ENCODE measurements at regions not wholly inside any gene's neighbourhood (a gene's known extent, or its start where the extent isn't known, plus 50 kb on each side); places are given as distances from the start of the nearest gene placed in this dataset.
"Not testable (repeated sequence)": the region's sequence is repeated elsewhere in the genome, so short reads cannot be mapped to it uniquely, and the experiment has no call there.

GRCh38 chr15:22209086-22209485 lies 128.8 kb downstream of the OR4M2 start:
- H3K27ac ChIP-seq (ENCODE audit: low read depth, low read length); H3K4me3 ChIP-seq (ENCODE audit: low read depth, low read length); DNase-seq (ENCODE audit: low read depth, low spot score); H3K9me3 ChIP-seq (ENCODE audit: control insufficient read depth, insufficient read depth, low read length); CTCF ChIA-PET; H3K27me3 ChIP-seq (ENCODE audit: control insufficient read depth, insufficient read depth, low read length); POLR2A ChIA-PET: not testable (repeated sequence)

DNA sequence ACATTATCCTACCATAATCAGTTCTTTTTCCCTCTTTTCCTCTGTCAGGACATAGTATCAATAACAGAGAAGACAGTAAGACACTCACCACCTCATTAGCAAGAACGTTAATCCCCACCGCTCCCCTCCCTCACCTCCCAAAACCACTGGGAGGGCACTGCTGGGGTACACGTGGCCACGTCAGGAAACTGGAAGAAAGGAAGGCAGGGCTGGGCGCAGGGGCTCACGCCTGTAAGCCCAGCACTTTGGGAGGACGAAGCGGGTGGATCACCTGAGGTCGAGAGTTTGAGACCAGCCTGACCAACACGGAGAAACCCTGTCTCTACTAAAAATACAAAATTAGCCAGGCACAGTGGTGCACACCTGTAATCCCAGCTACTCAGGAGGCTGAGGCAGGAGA lies 142.3 kb downstream of the OR4M2 start:
- CTCF ChIA-PET, result not testable (repeated sequence)

DNA sequence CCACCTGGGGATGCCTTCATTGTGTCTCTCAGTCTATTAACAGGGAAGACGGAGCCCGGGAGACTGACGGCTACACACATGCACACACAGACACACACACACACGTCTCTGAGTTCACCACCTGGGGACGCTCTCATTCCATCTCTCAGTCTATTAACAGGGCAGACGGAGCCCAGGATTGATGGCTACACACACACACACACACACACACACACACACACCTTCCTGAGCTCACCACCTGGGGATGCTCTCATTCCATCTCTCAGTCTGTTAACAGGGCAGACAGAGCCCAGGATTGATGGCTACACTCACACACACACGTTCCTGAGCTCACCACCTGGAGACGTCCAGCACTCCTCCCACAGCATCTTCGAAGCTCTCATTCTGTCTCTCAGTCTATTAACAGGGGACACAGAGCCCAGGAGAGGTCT lies 143.9 kb downstream of the OR4M2 start:
- DNase-seq (ENCODE audit: low read depth, low spot score), result no peak
- ChIA-PET POLR2A (no interaction called here), CTCF (no interaction called here)
- no peak overlapping the region for H3K27ac ChIP-seq (ENCODE audit: low read depth, low read length)
- H3K27me3 ChIP-seq (ENCODE audit: control insufficient read depth, insufficient read depth, low read length), result no peaks in the 10 kb centered on the region
- peaks cover 77% of the 10 kb centered on the region for H3K9me3 ChIP-seq (ENCODE audit: control insufficient read depth, insufficient read depth, low read length)
- TF ChIP-seq, protein P1, sequence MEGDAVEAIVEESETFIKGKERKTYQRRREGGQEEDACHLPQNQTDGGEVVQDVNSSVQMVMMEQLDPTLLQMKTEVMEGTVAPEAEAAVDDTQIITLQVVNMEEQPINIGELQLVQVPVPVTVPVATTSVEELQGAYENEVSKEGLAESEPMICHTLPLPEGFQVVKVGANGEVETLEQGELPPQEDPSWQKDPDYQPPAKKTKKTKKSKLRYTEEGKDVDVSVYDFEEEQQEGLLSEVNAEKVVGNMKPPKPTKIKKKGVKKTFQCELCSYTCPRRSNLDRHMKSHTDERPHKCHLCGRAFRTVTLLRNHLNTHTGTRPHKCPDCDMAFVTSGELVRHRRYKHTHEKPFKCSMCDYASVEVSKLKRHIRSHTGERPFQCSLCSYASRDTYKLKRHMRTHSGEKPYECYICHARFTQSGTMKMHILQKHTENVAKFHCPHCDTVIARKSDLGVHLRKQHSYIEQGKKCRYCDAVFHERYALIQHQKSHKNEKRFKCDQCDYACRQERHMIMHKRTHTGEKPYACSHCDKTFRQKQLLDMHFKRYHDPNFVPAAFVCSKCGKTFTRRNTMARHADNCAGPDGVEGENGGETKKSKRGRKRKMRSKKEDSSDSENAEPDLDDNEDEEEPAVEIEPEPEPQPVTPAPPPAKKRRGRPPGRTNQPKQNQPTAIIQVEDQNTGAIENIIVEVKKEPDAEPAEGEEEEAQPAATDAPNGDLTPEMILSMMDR (IDR thresholded peaks at IDR 0.05; ENCODE audit: low read depth, low read length), result no peak
- no peak overlapping the region for H3K4me3 ChIP-seq (ENCODE audit: low read depth, low read length)

More for the DNA sequence above, 142.3 kb downstream of the OR4M2 start:
- DNase-seq (ENCODE audit: low read depth, low spot score); POLR2A ChIA-PET; H3K27ac ChIP-seq (ENCODE audit: low read depth, low read length); H3K4me3 ChIP-seq (ENCODE audit: low read depth, low read length); H3K27me3 ChIP-seq (ENCODE audit: control insufficient read depth, insufficient read depth, low read length): not testable (repeated sequence)
- peaks cover 61% of the 10 kb centered on the region for H3K9me3 ChIP-seq (ENCODE audit: control insufficient read depth, insufficient read depth, low read length)

DNA sequence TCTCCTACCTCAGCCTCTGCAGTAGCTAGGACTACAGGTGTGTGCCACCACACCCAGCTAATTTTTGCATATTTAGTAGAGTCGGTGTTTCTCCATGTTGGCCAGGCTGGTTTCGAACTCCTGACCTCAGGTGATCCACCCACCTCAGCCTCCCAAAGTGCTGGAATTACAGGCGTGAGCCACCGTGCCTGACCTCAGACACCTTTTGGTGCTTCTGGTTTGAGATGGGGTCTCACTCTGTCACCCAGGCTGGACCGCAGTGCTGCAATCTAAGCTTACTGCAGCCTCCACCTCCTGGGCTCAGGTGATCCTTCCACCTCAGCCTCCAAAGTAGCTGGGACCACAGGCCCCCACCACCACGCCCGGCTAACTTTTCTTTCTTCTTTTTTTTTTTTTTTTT lies 144.6 kb downstream of the OR4M2 start:
- H3K27me3 ChIP-seq (ENCODE audit: control insufficient read depth, insufficient read depth, low read length); CTCF ChIA-PET; DNase-seq (ENCODE audit: low read depth, low spot score); H3K4me3 ChIP-seq (ENCODE audit: low read depth, low read length); POLR2A ChIA-PET; H3K27ac ChIP-seq (ENCODE audit: low read depth, low read length): not testable (repeated sequence)
- peaks cover 84% of the 10 kb centered on the region for H3K9me3 ChIP-seq (ENCODE audit: control insufficient read depth, insufficient read depth, low read length)

DNA sequence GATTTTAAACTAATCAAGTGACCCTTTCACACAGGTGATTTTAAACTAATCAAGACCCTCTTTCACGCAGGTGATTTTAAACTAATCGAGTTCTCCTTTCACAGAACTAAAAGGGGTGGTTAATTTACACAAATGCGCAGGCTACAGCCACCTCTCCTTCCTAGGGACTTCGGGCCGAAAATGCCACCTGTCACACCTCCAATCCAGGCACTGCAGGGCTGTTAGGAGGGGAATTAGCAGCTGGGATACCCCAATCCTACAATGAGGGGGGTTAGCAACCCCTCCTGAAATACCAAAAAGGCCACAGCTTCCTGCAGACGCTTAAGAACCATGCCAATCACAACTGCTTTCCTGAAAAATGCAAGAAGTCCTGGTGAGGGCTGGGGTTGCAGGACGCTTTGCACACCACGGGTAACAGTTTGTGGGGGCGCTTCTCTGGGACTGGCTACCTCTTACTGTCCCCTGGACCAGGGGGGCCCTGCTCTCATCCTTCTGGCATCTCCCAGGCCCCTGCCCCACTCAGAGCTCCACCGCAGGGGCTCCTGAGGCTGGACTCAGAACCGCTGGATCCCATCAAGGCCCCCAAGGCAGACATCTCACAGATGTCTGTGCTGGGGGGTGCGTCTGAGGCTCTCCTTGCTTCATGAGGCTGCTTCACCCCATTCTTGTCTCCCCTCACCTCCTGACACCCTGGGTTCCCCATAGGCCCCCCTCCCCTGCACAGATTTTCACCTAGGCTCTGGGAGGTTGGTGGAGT lies 145.9 kb downstream of the OR4M2 start:
- TF ChIP-seq, protein P1 (IDR thresholded peaks at IDR 0.05; ENCODE audit: low read depth, low read length), result no peak
- Histone ChIP-seq H3K27ac (ENCODE audit: low read depth, low read length) (no peak overlapping the region), H3K9me3 (ENCODE audit: control insufficient read depth, insufficient read depth, low read length) (peaks cover 90% of the 10 kb centered on the region), H3K27me3 (ENCODE audit: control insufficient read depth, insufficient read depth, low read length) (no peaks in the 10 kb centered on the region), H3K4me3 (ENCODE audit: low read depth, low read length) (no peak overlapping the region)
- ChIA-PET POLR2A (no interaction called here), CTCF (no interaction called here)
- no peak for DNase-seq (ENCODE audit: low read depth, low spot score)

DNA sequence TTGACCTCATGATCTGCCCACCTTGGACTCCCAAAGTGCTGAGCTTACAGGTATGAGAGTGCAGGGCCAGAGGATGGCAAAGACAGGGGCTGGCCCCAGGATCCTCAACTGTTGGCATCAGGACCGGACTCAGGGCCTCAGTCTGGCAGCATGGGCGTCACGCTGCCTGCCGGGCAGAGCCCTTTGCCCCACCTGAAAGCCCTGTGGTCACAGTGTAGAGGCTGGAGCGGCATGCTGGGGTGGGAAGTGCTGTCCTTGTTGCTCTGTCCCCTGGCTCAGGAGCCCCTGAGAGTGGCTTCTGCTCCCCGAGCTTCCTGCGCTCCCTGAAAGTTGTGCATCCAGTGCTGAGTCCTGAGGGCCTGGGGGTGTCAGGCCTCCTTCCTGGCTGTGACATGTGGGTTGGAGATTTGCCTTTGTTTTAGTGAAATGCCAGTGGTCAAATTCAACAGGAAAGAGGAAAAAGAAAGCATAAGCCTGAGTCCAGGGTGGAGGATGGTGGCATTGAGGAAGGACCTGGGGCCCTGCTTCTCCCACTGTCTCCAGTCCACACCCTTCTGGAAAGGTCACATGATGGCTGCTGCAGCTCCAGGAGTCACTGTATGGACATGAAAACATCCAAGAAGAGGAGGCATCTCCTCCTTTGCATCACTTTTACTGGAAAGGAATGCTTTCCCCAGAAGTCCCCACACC lies 147.2 kb downstream of the OR4M2 start:
- POLR2A ChIA-PET, result no interaction called here
- TF ChIP-seq, protein P1 (IDR thresholded peaks at IDR 0.05; ENCODE audit: low read depth, low read length), result no peak
- CTCF ChIA-PET, result no interaction called here
- no peaks in the 10 kb centered on the region for H3K27me3 ChIP-seq (ENCODE audit: control insufficient read depth, insufficient read depth, low read length)
- no peak overlapping the region for H3K4me3 ChIP-seq (ENCODE audit: low read depth, low read length)
- H3K9me3 ChIP-seq (ENCODE audit: control insufficient read depth, insufficient read depth, low read length), result peaks cover 81% of the 10 kb centered on the region
- no peak for DNase-seq (ENCODE audit: low read depth, low spot score)
- no peak overlapping the region for H3K27ac ChIP-seq (ENCODE audit: low read depth, low read length)

Data from AG04450 (cell line).